Panc1 (cell line): ENCODE measurements at regions not wholly inside any gene's neighbourhood (a gene's known extent, or its start where the extent isn't known, plus 50 kb on each side); places are given as distances from the start of the nearest gene placed in this dataset.

Source experiments
- ATAC-seq: fragments of 200-7000 bp; cut with Tn5 transposase; 2 replicates; pipeline ENCODE4 v1.9.1; 2020; ENCODE audit warnings: mild to moderate bottlenecking, moderate library complexity
- BruUV-seq: library from RNA; stranded (reverse); fragments of 400-500 nt; replicated peaks from 2 replicates; lab custom pipeline; 2021; lab: Mats Ljungman, UMichigan
- CTCF ChIA-PET: fragments of 300-600 bp; sonication (Branson Sonifier 250); formaldehyde crosslinking; loops from one replicate; lab custom pipeline; 2022; ENCODE audit warnings: antibody characterized with exemption; lab: Charles Lee
- POLR2A ChIA-PET: fragments of 300-600 bp; sonication (Branson Sonifier 250); formaldehyde crosslinking; loops from one replicate; lab custom pipeline; 2022; ENCODE audit warnings: antibody characterized with exemption; lab: Charles Lee
- DNase-seq: peaks from one replicate; pipeline ENCODE4 v3.0.0-alpha.2; 2010; ENCODE audit warnings: low read depth, low spot score
- H3K27ac ChIP-seq: 2 replicates; pipeline ENCODE4 v1.5.1; 2011; ENCODE audit warnings: mild to moderate bottlenecking, low read length, inconsistent platforms
- H3K27me3 ChIP-seq: fragments of 200-500 bp; sonication (Bioruptor generic); 2 replicates; pipeline ENCODE4 v1.6.0; 2014; ENCODE audit warnings: low read length, inconsistent platforms; ENCODE audit not compliant: control insufficient read depth, insufficient read depth
- H3K36me3 ChIP-seq: fragments of 200-500 bp; sonication (Bioruptor generic); 2 replicates; pipeline ENCODE4 v1.5.1; 2014; ENCODE audit warnings: inconsistent platforms, mild to moderate bottlenecking, low read length, moderate library complexity; ENCODE audit not compliant: control insufficient read depth, insufficient read depth
- H3K4me1 ChIP-seq: 2 replicates; pipeline ENCODE4 v1.5.1; 2011; ENCODE audit warnings: inconsistent platforms, mild to moderate bottlenecking, low read length, moderate library complexity; ENCODE audit not compliant: control insufficient read depth, insufficient read depth
- H3K4me3 ChIP-seq, 2 experiments: 2 replicates each; pipeline ENCODE4 v1.5.1; 2011 to 2012; ENCODE audit warnings: low read depth in 2 of 2, low read length in 2 of 2, mild to moderate bottlenecking in 2 of 2, inconsistent platforms in 1 of 2, moderate library complexity in 1 of 2
- H3K9me3 ChIP-seq: fragments of 200-500 bp; sonication (Bioruptor generic); 2 replicates; pipeline ENCODE4 v1.5.1; 2014; ENCODE audit warnings: low read depth, mild to moderate bottlenecking, inconsistent platforms, low read length, moderate library complexity; ENCODE audit not compliant: control insufficient read depth, insufficient read depth
- POLR2AphosphoS5 ChIP-seq: IDR thresholded peaks from 2 replicates; pipeline ENCODE4 v1.6.1; 2012; ENCODE audit warnings: mild to moderate bottlenecking, low read depth, low read length, moderate library complexity
- SIN3A ChIP-seq: IDR thresholded peaks from 2 replicates; pipeline ENCODE4 v1.6.1; 2012; ENCODE audit warnings: low read depth, mild to moderate bottlenecking, low read length, moderate library complexity, borderline replicate concordance; ENCODE audit not compliant: insufficient read depth
- TCF7L2 ChIP-seq: IDR thresholded peaks from 2 replicates; pipeline ENCODE4 v1.6.1; 2011; ENCODE audit warnings: mild to moderate bottlenecking, low read depth, low read length, inconsistent platforms
- in situ Hi-C: cut with HindIII; loops from 2 replicates; pipeline ENCODE4 v1.10.0; 2016; ENCODE audit warnings: low sequenced_read_pairs, low pct_unique_long_range_greater_than_20kb
- intact Hi-C: fragments of 100-400 bp; cut with micrococcal nuclease; formaldehyde crosslinking; loops from one replicate; pipeline ENCODE4 v1.10.0; 2022; ENCODE audit not compliant: unreplicated experiment
- TF ChIP-seq, protein P1 (sequence below): fragments of 450-650 bp; IDR thresholded peaks from 2 replicates; pipeline ENCODE4 v1.5.1; 2017; ENCODE audit warnings: mild to moderate bottlenecking
- TF ChIP-seq, protein P2 (sequence below), 2 experiments: IDR thresholded peaks; 2 replicates each; pipeline ENCODE4 v1.6.1; 2011 to 2012; ENCODE audit warnings: low read depth in 2 of 2, control low read depth in 1 of 2, low read length in 1 of 2, mild to moderate bottlenecking in 1 of 2, moderate library complexity in 1 of 2; ENCODE audit not compliant: insufficient read depth in 1 of 2

DNA sequence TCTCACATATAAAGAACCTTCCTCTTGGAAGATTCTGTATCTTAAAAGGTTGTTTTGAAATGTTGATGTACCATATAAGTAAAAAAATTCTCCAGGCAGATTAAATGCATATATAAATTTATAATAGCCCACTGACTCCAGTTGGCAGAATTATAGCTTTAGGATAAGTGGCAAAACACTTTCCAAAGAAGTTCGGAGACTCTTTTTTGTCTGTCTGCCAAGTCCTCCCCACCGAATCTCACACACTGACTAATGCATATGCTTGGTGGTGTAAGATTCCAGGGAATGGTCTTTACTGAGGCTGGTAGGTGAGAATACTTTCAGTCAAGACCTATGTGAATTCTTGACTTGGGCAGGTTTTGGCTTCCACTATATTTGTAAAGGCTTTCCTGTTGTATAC is 724.3 kb upstream of the CXADR start:
- H3K9me3 ChIP-seq, result no peaks in the 10 kb centered on the region
- in situ Hi-C loops (no loop called here), intact Hi-C loops (no loop called here)
- ATAC-seq, result no peak
- ChIA-PET CTCF (no interaction called here), POLR2A (no interaction called here)
- TF ChIP-seq TCF7L2, result no peak
- TF ChIP-seq, protein P1, sequence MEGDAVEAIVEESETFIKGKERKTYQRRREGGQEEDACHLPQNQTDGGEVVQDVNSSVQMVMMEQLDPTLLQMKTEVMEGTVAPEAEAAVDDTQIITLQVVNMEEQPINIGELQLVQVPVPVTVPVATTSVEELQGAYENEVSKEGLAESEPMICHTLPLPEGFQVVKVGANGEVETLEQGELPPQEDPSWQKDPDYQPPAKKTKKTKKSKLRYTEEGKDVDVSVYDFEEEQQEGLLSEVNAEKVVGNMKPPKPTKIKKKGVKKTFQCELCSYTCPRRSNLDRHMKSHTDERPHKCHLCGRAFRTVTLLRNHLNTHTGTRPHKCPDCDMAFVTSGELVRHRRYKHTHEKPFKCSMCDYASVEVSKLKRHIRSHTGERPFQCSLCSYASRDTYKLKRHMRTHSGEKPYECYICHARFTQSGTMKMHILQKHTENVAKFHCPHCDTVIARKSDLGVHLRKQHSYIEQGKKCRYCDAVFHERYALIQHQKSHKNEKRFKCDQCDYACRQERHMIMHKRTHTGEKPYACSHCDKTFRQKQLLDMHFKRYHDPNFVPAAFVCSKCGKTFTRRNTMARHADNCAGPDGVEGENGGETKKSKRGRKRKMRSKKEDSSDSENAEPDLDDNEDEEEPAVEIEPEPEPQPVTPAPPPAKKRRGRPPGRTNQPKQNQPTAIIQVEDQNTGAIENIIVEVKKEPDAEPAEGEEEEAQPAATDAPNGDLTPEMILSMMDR, result no peak
- DNase-seq, result no peak
- no peak overlapping the region for H3K27ac ChIP-seq
- H3K27me3 ChIP-seq, result no peaks in the 10 kb centered on the region
- no TSS peak for BruUV-seq
- no peak overlapping the region for H3K4me3 ChIP-seq
- H3K4me1 ChIP-seq, result no peaks in the 10 kb centered on the region
- no peaks in the 10 kb centered on the region for H3K36me3 ChIP-seq

DNA sequence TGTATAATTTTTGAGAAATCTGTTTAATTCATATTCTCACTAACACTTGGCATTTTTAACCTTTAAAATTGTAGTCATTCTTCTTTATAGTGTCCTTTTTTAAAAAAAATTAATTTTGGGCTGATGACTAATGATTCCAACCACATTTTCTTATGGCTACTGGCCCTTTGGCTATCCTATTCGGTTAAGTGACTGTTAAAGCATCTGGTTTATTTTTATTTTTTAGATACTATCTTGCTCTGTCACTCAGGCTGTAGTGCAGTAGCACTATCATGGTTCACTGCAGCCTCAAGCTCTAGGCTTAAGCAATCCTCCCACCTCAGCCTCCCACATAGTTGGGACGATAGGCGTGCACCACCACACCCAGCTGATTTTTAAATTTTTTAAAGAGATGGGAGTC is 723.2 kb upstream of the CXADR start:
- H3K27me3 ChIP-seq, result no peaks in the 10 kb centered on the region
- no peaks in the 10 kb centered on the region for H3K36me3 ChIP-seq
- ChIA-PET CTCF (no interaction called here), POLR2A (no interaction called here)
- no peak overlapping the region for H3K4me3 ChIP-seq
- intact Hi-C loops (no loop called here), in situ Hi-C loops (no loop called here)
- TF ChIP-seq SIN3A (no peak), TCF7L2 (no peak), POLR2AphosphoS5 (no peak)
- H3K9me3 ChIP-seq, result no peaks in the 10 kb centered on the region
- H3K4me1 ChIP-seq, result no peaks in the 10 kb centered on the region
- DNase-seq, result no peak
- no peak overlapping the region for H3K27ac ChIP-seq
- no TSS peak for BruUV-seq
- ATAC-seq, result no peak

DNA sequence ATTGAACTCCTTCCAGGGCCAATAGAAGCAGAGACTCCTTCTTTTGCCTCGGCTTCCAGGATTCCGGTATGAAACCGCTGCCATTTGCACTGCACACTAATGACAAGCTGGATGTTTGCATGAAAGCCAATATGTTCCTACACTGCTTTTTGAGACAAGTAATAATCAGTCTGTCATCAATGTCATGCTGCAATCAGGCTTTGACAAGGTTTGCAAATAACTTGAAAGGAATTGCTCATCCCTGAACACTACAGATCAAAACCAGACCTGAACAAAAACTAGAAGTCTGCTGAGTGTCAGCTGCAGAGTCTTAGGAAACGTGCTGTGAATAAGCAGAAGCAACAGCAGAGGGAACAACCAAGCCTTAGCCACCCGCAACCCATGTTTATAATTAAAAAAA is 720.7 kb upstream of the CXADR start:
- POLR2A ChIA-PET, result no interaction called here
- Histone ChIP-seq H3K27me3 (no peaks in the 10 kb centered on the region), H3K9me3 (no peaks in the 10 kb centered on the region), H3K4me3 (no peak overlapping the region), H3K4me1 (no peaks in the 10 kb centered on the region), H3K36me3 (no peaks in the 10 kb centered on the region), H3K27ac (no peak overlapping the region)
- intact Hi-C loops, result no loop called here
- CTCF ChIA-PET, result no interaction called here
- DNase-seq (no peak), ATAC-seq (no peak)
- no peak for TF ChIP-seq TCF7L2
- TF ChIP-seq, protein P1, result no peak
- no TSS peak for BruUV-seq
- in situ Hi-C loops, result no loop called here

DNA sequence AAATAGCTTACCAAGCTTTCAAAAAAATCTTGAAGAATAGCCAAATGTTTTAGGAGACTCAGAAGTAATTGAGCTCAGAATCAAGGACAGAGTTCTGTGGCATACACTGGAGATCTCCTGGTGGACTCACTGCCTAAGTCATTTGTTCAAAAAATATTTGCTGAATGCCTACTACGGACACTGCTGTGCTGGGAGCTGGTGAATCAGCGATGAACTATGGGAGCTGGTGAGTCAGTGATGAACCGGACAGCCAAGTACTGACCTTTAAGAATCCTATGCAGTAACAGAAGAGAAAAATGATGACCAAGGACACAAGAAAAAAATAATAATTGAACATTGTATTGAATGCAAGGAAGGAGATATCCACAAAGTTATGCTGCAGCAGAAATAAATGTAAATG is 717.9 kb upstream of the CXADR start:
- Histone ChIP-seq H3K9me3 (no peaks in the 10 kb centered on the region), H3K27me3 (no peaks in the 10 kb centered on the region), H3K27ac (no peak overlapping the region), H3K36me3 (no peaks in the 10 kb centered on the region), H3K4me1 (no peaks in the 10 kb centered on the region), H3K4me3 (no peak overlapping the region)
- ATAC-seq (peak; percentile 78), DNase-seq (peak; percentile 75)
- in situ Hi-C loops, result no loop called here
- ChIA-PET CTCF (no interaction called here), POLR2A (no interaction called here)
- TF ChIP-seq, protein P1, result no peak
- no peak for TF ChIP-seq TCF7L2
- TF ChIP-seq, protein P2, sequence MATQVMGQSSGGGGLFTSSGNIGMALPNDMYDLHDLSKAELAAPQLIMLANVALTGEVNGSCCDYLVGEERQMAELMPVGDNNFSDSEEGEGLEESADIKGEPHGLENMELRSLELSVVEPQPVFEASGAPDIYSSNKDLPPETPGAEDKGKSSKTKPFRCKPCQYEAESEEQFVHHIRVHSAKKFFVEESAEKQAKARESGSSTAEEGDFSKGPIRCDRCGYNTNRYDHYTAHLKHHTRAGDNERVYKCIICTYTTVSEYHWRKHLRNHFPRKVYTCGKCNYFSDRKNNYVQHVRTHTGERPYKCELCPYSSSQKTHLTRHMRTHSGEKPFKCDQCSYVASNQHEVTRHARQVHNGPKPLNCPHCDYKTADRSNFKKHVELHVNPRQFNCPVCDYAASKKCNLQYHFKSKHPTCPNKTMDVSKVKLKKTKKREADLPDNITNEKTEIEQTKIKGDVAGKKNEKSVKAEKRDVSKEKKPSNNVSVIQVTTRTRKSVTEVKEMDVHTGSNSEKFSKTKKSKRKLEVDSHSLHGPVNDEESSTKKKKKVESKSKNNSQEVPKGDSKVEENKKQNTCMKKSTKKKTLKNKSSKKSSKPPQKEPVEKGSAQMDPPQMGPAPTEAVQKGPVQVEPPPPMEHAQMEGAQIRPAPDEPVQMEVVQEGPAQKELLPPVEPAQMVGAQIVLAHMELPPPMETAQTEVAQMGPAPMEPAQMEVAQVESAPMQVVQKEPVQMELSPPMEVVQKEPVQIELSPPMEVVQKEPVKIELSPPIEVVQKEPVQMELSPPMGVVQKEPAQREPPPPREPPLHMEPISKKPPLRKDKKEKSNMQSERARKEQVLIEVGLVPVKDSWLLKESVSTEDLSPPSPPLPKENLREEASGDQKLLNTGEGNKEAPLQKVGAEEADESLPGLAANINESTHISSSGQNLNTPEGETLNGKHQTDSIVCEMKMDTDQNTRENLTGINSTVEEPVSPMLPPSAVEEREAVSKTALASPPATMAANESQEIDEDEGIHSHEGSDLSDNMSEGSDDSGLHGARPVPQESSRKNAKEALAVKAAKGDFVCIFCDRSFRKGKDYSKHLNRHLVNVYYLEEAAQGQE (IDR thresholded peaks at IDR 0.05; ENCODE audit: insufficient read depth in 1 of 2, low read depth in 2 of 2, low read length in 1 of 2), result no peak
- no peak for TF ChIP-seq POLR2AphosphoS5
- TF ChIP-seq SIN3A, result no peak
- BruUV-seq, result no TSS peak
- intact Hi-C loops, result no loop called here
